SK-N-MC (cell line): ENCODE measurements at regions not wholly inside any gene's neighbourhood (a gene's known extent, or its start where the extent isn't known, plus 50 kb on each side); places are given as distances from the start of the nearest gene placed in this dataset.

Experiments
- DNase-seq: peaks from one replicate; pipeline ENCODE4 v3.0.0-alpha.2; 2011; ENCODE audit warnings: low read depth, low spot score
- H3K27ac ChIP-seq: fragments of 200-600 bp; sonication (generic); 2 replicates; pipeline ENCODE4 v1.5.1; 2016; ENCODE audit warnings: mixed run types
- H3K36me3 ChIP-seq: fragments of 200-600 bp; sonication (generic); 2 replicates; pipeline ENCODE4 v1.6.1; 2017; ENCODE audit warnings: antibody characterized with exemption, low read length, mixed read lengths; ENCODE audit not compliant: insufficient read depth
- H3K4me3 ChIP-seq: fragments of 200-600 bp; sonication (generic); 2 replicates; pipeline ENCODE4 v1.5.1; 2016
- H3K9ac ChIP-seq: fragments of 200-600 bp; sonication (generic); 2 replicates; pipeline ENCODE4 v1.8.0; 2017; ENCODE audit warnings: mixed run types, mixed read lengths; ENCODE audit not compliant: insufficient read length
- H3K9me3 ChIP-seq: fragments of 200-600 bp; sonication (generic); 2 replicates; pipeline ENCODE4 v1.6.1; 2017; ENCODE audit warnings: low read depth, mild to moderate bottlenecking, antibody characterized with exemption, low read length, moderate library complexity, mixed read lengths
- EZH2 ChIP-seq: fragments of 200-600 bp; sonication (generic); IDR thresholded peaks from one replicate; pipeline ENCODE4 v1.6.1; 2017; ENCODE audit warnings: antibody characterized with exemption
- FOXP2 ChIP-seq: optimal IDR thresholded peaks from 2 replicates; pipeline ENCODE3; 2011; ENCODE audit warnings: mild to moderate bottlenecking, moderate library complexity; ENCODE audit not compliant: insufficient read depth; ENCODE audit errors: extremely low read length, control extremely low read depth
- POLR2AphosphoS5 ChIP-seq: IDR thresholded peaks from 2 replicates; pipeline ENCODE4 v1.6.1; 2012; ENCODE audit warnings: mild to moderate bottlenecking, low read depth, low read length, borderline replicate concordance

- TF ChIP-seq EZH2 (no peak), POLR2AphosphoS5 (no peak), FOXP2 (no peak)
- Histone ChIP-seq H3K9me3 (no peaks in the 10 kb centered on the region), H3K9ac (no peak overlapping the region), H3K4me3 (no peak overlapping the region), H3K36me3 (no peaks in the 10 kb centered on the region), H3K27ac (no peak overlapping the region)
- no peak for DNase-seq
Measured at GRCh38 chr5:57386958-57387357, 95.7 kb downstream of the ACTBL2 start.

GRCh38 chr5:57383093-57383861 lies 99.3 kb downstream of the ACTBL2 start:
- peak overlapping the region; percentile 96 for H3K27ac ChIP-seq
- peak; percentile 45 for DNase-seq
- H3K9me3 ChIP-seq, result no peaks in the 10 kb centered on the region
- peak overlapping the region; percentile 59 for H3K9ac ChIP-seq
- peak overlapping the region; percentile 73 for H3K4me3 ChIP-seq
- TF ChIP-seq FOXP2, result no peak
- TF ChIP-seq EZH2, result no peak
- no peak for TF ChIP-seq POLR2AphosphoS5
- no peaks in the 10 kb centered on the region for H3K36me3 ChIP-seq

GRCh38 chr5:57382655-57383054 lies 100.0 kb downstream of the ACTBL2 start:
- peak overlapping the region; percentile 8 for H3K9ac ChIP-seq
- H3K4me3 ChIP-seq, result peak overlapping the region; percentile 73
- DNase-seq, result no peak
- H3K36me3 ChIP-seq, result no peaks in the 10 kb centered on the region
- TF ChIP-seq POLR2AphosphoS5 (no peak), FOXP2 (no peak), EZH2 (no peak)
- H3K27ac ChIP-seq, result peak overlapping the region; percentile 96
- no peaks in the 10 kb centered on the region for H3K9me3 ChIP-seq

GRCh38 chr5:57370376-57370775 lies 112.2 kb downstream of the ACTBL2 start:
- Histone ChIP-seq H3K4me3 (no peak overlapping the region), H3K27ac (no peak overlapping the region), H3K9ac (no peak overlapping the region), H3K9me3 (no peaks in the 10 kb centered on the region), H3K36me3 (no peaks in the 10 kb centered on the region)
- no peak for DNase-seq
- TF ChIP-seq POLR2AphosphoS5 (no peak), FOXP2 (no peak), EZH2 (no peak)

GRCh38 chr5:57368010-57368409 lies 114.6 kb downstream of the ACTBL2 start:
- Histone ChIP-seq H3K9ac (no peak overlapping the region), H3K9me3 (no peaks in the 10 kb centered on the region), H3K27ac (no peak overlapping the region), H3K36me3 (no peaks in the 10 kb centered on the region), H3K4me3 (peak overlapping the region; percentile 50; the same call in 1 of the 2 replicates)
- peak; percentile 51 for DNase-seq
- TF ChIP-seq EZH2, result no peak
- peak; percentile 55; the same call in 1 of the 2 replicates for TF ChIP-seq POLR2AphosphoS5

- Histone ChIP-seq H3K27ac (no peak overlapping the region), H3K4me3 (no peak overlapping the region), H3K9me3 (no peaks in the 10 kb centered on the region), H3K36me3 (no peaks in the 10 kb centered on the region), H3K9ac (no peak overlapping the region)
- no peak for DNase-seq
- TF ChIP-seq FOXP2 (no peak), POLR2AphosphoS5 (no peak), EZH2 (no peak)
Measured at GRCh38 chr5:57366744-57367143, 115.9 kb downstream of the ACTBL2 start.

- DNase-seq, result no peak
- Histone ChIP-seq H3K27ac (no peak overlapping the region), H3K9ac (no peak overlapping the region), H3K36me3 (no peaks in the 10 kb centered on the region), H3K9me3 (no peaks in the 10 kb centered on the region), H3K4me3 (no peak overlapping the region)
- TF ChIP-seq EZH2 (no peak), POLR2AphosphoS5 (no peak), FOXP2 (no peak)
Measured at GRCh38 chr5:57362951-57363350, 119.7 kb downstream of the ACTBL2 start.

GRCh38 chr5:57360871-57361270 lies 121.7 kb downstream of the ACTBL2 start:
- no peak for TF ChIP-seq FOXP2
- TF ChIP-seq EZH2, result no peak
- no peak for TF ChIP-seq POLR2AphosphoS5
- H3K27ac ChIP-seq, result no peak overlapping the region
- no peak overlapping the region for H3K4me3 ChIP-seq
- no peak overlapping the region for H3K9ac ChIP-seq
- H3K9me3 ChIP-seq, result no peaks in the 10 kb centered on the region
- no peaks in the 10 kb centered on the region for H3K36me3 ChIP-seq
- DNase-seq, result no peak
